Activated naive CD8-positive, alpha-beta T cell treated with anti-CD3 and anti-CD28 coated beads, Interleukin-2, amount 10 ng/mL, durations not matched to agents 7 days and 5 days (primary cell): ENCODE measurements at regions not wholly inside any gene's neighbourhood (a gene's known extent, or its start where the extent isn't known, plus 50 kb on each side); places are given as distances from the start of the nearest gene placed in this dataset.
"Not testable (repeated sequence)": the region's sequence is repeated elsewhere in the genome, so short reads cannot be mapped to it uniquely, and the experiment has no call there.

ENCODE experiments used
- ATAC-seq: fragments of 150-1000 bp; cut with Tn5 transposase; one replicate; pipeline ENCODE4 v1.10.0; 2021; ENCODE audit warnings: low read depth, moderate library complexity
- POLR2A ChIA-PET: fragments of 350-600 bp; sonication (Branson Sonifier 250); formaldehyde crosslinking; loops from one replicate; lab custom pipeline; 2021; ENCODE audit warnings: antibody characterized with exemption; lab: Charles Lee
- DNase-seq: peaks from one replicate; pipeline ENCODE4 v3.0.0; 2021
- H3K27ac Mint-ChIP-seq: one replicate; pipeline ENCODE4 v1.8.0; 2022; ENCODE audit warnings: mild to moderate bottlenecking, mixed read lengths
- H3K27me3 Mint-ChIP-seq: one replicate; pipeline ENCODE4 v1.8.0; 2022; ENCODE audit warnings: mild to moderate bottlenecking, moderate library complexity, mixed read lengths
- H3K36me3 Mint-ChIP-seq: one replicate; pipeline ENCODE4 v1.8.0; 2021; ENCODE audit warnings: mild to moderate bottlenecking, mixed read lengths
- H3K4me1 Mint-ChIP-seq: one replicate; pipeline ENCODE4 v1.8.0; 2021; ENCODE audit warnings: mixed read lengths
- H3K4me3 Mint-ChIP-seq: one replicate; pipeline ENCODE4 v1.8.0; 2022; ENCODE audit warnings: mild to moderate bottlenecking, moderate library complexity, mixed read lengths
- H3K9me3 Mint-ChIP-seq: one replicate; pipeline ENCODE4 v1.8.0; 2021; ENCODE audit warnings: mixed read lengths

DNA sequence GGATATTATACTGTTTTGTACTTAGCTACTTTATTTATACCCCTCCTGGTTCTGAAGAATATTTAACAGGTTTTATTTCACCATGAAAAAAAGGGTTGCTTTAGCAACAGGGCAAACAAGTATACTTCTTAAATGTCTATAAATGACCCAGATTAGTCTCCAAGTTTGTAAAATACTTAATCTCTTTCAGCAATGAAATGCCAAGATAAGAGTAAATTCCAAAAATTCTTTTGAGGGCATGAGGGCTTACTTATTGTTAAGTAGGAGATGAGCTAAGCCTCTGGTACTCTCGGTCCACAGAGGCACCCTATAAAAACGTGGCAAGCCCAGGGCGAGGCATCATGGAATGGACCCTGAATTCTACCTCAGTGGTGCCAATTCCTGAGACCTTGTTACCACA, 264.8 kb upstream of the NSMCE3 start:
- no peak overlapping the region for H3K4me3 Mint-ChIP-seq
- no peaks in the 10 kb centered on the region for H3K4me1 Mint-ChIP-seq
- H3K27me3 Mint-ChIP-seq: peaks cover 2% of the 10 kb centered on the region
- H3K27ac Mint-ChIP-seq: no peak overlapping the region
- DNase-seq: no peak
- H3K36me3 Mint-ChIP-seq: no peaks in the 10 kb centered on the region
- ATAC-seq: no peak
- POLR2A ChIA-PET: no interaction called here
- no peaks in the 10 kb centered on the region for H3K9me3 Mint-ChIP-seq

DNA sequence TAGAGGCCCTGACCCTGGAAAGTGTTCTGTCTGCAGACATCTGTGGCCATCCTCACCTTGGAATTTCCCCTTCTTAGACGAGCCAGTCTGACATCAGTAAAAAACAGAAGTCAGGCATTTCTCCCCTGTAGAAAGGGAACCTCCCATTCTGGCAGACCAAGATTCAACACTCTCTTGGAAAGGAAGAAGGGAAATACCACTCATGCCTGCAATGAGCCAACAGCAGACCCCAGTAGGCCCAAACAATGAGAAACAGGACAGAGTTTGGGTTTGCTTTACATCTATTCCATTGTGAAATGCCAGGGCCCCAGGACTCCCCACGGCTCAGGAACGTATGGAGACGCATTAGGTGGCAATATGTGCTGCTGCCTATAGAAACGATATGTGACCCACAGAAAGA, 264.0 kb upstream of the NSMCE3 start:
- no peak for DNase-seq
- no peak overlapping the region for H3K4me3 Mint-ChIP-seq
- peaks cover 2% of the 10 kb centered on the region for H3K27me3 Mint-ChIP-seq

DNA sequence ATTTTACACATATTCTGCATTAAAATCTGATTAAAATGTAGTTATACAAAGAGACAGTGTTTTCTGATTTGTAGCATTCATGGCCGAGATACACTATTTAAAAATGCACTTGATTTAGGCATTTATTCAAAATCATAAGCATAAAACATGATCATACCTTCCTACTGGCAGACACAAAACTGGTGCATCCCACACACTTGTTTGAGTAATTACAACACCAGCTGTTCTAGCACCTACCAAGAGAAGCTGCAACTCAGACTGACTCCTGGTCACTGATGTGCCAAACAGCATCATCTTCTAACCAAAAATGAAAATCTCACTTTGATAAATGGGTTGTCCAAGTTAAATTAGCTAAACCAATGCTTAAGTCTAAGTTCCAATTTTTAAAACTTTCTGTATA, 262.7 kb upstream of the NSMCE3 start:
- no peak for ATAC-seq
- H3K9me3 Mint-ChIP-seq: no peaks in the 10 kb centered on the region

More for the DNA sequence above, 264.0 kb upstream of the NSMCE3 start:
- POLR2A ChIA-PET: no interaction called here
- Mint-ChIP-seq H3K9me3 (no peaks in the 10 kb centered on the region), H3K4me1 (no peaks in the 10 kb centered on the region), H3K27ac (no peak overlapping the region), H3K36me3 (no peaks in the 10 kb centered on the region)
- no peak for ATAC-seq

DNA sequence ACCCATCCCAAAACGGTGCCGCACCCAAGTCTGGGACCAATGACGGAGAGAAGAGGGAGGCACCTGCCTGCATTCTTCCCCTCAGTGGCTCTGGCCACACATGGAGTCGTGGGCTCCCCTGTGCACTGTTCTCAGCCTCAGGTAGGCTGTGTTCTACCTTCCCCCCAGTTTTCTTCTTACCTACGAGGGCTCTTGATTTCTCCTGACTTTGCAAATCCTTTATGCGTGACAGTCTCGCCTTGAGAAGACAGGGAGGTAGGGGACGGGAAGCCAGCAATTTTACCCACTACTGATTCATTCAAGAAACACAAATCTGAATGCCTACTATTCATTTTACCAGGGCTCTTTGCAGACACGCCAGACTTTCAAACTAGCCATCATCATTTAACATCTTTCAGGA, 261.3 kb upstream of the NSMCE3 start:
- H3K36me3 Mint-ChIP-seq: no peaks in the 10 kb centered on the region
- ATAC-seq (no peak), DNase-seq (no peak)
- peaks cover 2% of the 10 kb centered on the region for H3K27me3 Mint-ChIP-seq
- H3K27ac Mint-ChIP-seq: no peak overlapping the region
- no peak overlapping the region for H3K4me3 Mint-ChIP-seq
- peaks cover 1% of the 10 kb centered on the region for H3K4me1 Mint-ChIP-seq
- POLR2A ChIA-PET: no interaction called here
- no peaks in the 10 kb centered on the region for H3K9me3 Mint-ChIP-seq

More for the DNA sequence above, 262.7 kb upstream of the NSMCE3 start:
- no peaks in the 10 kb centered on the region for H3K4me1 Mint-ChIP-seq
- H3K4me3 Mint-ChIP-seq: no peak overlapping the region
- no peaks in the 10 kb centered on the region for H3K36me3 Mint-ChIP-seq
- POLR2A ChIA-PET: no interaction called here
- DNase-seq: no peak
- H3K27me3 Mint-ChIP-seq: peaks cover 2% of the 10 kb centered on the region
- no peak overlapping the region for H3K27ac Mint-ChIP-seq

DNA sequence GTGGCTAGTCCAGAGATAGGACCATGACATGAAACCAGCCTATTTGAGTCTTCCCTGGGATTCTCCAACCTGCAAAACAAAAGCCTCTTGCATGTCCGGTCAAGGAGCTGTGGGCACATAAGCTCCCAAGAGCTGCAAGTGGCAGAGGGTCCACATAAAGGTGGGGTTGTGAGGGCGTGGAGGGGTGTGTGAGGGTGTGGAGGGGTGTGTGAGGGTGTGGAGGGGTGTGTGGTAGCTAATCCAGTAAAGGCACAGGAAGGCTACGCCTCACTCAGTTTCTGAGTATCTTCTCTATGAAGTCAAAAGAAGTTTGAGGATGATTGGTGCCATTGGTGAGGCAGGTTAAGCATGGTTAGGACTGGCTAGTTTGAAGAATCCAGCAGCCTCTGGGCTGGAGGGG, 259.4 kb upstream of the NSMCE3 start:
- no peaks in the 10 kb centered on the region for H3K36me3 Mint-ChIP-seq
- POLR2A ChIA-PET: no interaction called here
- DNase-seq (no peak), ATAC-seq (no peak)
- H3K9me3 Mint-ChIP-seq: no peaks in the 10 kb centered on the region
- peaks cover 1% of the 10 kb centered on the region for H3K4me1 Mint-ChIP-seq
- H3K27ac Mint-ChIP-seq: no peak overlapping the region
- peaks cover 2% of the 10 kb centered on the region for H3K27me3 Mint-ChIP-seq
- H3K4me3 Mint-ChIP-seq: no peak overlapping the region

DNA sequence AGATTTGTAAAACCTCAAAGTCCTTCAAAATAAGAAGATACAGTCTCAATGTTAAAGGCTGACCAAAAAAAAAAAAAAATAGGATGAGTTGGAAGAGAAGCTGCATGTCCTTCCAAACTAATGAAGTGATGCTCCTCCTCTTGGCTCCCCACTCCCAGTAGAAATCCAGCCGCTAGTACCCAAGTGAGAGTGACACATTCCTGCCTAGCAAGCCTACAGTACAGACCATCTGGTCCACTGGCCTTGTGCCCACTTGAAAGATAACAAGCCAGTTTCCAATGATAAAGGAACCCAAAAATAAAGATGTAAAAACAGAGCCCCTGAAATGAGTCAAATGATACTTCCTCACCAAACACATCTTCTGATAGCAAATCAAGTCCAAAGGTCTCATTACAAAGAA, 258.7 kb upstream of the NSMCE3 start:
- DNase-seq (no peak), ATAC-seq (no peak)
- Mint-ChIP-seq H3K4me1 (peaks cover 1% of the 10 kb centered on the region), H3K27me3 (peaks cover 2% of the 10 kb centered on the region), H3K9me3 (no peaks in the 10 kb centered on the region), H3K4me3 (no peak overlapping the region), H3K36me3 (no peaks in the 10 kb centered on the region), H3K27ac (no peak overlapping the region)
- POLR2A ChIA-PET: no interaction called here

DNA sequence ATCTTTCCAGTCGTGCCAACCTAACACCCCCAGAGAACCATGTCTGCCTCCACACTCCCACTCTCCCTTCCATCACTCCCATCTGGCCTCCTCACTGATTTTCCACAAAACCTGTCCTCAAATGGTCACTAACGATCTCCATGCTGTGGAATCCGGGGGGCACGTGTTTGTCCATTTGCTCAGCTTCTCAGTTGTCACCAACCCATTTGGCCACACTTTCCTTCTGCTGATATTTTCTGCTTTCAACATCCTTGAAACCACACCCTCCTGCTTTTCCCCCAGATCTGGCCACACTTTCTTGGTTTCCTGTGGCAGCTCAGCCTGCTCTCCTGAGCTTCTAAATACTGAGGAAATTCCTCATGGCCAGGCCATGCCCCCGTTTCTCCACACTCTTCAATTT, 257.2 kb upstream of the NSMCE3 start:
- Mint-ChIP-seq H3K4me1 (peaks cover 1% of the 10 kb centered on the region), H3K36me3 (no peaks in the 10 kb centered on the region), H3K4me3 (no peak overlapping the region), H3K9me3 (no peaks in the 10 kb centered on the region), H3K27me3 (no peaks in the 10 kb centered on the region), H3K27ac (no peak overlapping the region)
- POLR2A ChIA-PET: no interaction called here
- no peak for DNase-seq
- no peak for ATAC-seq

DNA sequence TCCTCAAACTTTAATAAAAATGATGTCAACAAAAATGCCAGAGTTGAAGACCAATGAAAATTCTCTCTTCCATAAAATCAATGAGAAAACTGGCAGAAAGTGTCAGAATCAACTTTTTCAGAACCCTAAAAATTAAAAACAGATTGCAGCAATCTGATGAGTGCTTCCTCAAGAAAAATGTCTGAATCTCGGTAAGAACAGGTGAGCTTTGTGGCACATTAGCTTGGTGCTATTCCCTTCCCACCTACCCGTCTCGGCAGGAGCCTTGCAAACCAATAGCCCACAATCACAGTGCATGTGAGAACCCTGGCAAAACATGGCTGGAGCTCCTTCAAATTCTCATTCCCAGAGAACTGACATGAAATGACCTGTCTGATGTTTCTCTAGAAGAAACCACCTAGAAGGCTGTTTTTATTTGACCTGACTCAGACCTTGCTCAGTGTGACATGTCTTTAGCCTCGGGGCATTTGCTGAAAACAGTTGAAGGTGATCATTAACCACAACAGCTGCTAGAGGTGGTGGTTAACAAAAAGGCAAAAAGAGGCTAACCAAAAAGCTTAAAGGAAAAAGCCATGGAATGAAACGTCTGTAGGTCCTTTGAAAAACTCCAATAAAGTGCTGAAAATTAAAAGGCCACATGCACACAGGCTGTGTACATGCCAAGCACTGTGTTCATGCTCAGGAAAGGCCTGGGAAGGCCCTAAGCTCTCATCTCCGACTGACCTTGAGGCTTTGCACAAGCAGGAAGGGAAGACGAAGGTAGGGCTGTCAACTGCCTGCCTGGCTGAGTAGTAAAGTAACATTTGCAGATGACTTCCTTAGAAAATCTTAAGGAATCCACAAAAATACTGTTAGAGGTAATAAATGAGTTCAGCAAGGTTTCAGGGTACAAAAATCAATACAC, 253.0 kb upstream of the NSMCE3 start:
- Mint-ChIP-seq H3K36me3 (no peaks in the 10 kb centered on the region), H3K4me1 (peaks cover 1% of the 10 kb centered on the region), H3K9me3 (peaks cover 6% of the 10 kb centered on the region), H3K27ac (no peak overlapping the region), H3K27me3 (peaks cover 3% of the 10 kb centered on the region), H3K4me3 (no peak overlapping the region)
- DNase-seq (no peak), ATAC-seq (no peak)
- POLR2A ChIA-PET: no interaction called here

DNA sequence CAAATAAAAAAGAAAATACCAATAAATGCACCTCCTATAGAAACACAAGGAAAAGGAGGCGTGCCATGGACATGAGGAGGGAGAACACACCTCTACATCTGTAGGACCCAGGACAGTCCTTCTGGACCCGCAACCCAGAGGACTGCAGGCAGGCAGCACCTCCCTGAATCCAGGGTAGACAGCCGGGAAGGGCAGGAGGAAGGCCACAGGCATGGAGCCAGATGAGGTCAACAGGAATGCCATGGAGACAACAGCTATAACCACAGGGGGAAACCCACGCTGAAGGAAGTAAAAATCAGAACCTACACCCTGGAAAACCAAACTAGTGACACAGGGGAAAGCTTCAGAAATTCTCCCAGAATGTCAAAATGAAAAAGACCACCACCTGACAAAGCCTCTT, 248.8 kb upstream of the NSMCE3 start:
- Mint-ChIP-seq H3K27me3 (peaks cover 3% of the 10 kb centered on the region), H3K9me3 (peaks cover 10% of the 10 kb centered on the region), H3K4me3 (no peak overlapping the region), H3K36me3 (no peaks in the 10 kb centered on the region), H3K27ac (no peak overlapping the region), H3K4me1 (no peaks in the 10 kb centered on the region)
- ATAC-seq (no peak), DNase-seq (no peak)
- POLR2A ChIA-PET: no interaction called here

DNA sequence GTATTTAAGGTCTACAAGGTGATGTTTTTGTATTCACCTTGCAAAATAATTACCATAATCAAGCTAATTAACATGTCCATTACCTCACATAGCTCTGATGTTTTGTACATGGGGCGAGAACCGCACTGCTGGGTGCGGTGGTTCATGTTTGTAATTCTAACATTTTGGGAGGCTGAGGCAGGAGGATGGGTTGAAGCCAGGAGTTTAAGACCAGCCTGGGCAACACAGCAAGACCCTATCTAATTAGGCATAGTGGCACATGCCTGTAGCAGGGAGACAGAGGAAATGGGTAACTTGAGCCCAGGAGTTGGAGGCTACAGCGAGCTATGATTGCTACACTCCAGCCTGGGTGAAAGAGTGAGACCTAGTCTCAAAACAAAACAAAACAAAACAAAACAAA, 248.2 kb upstream of the NSMCE3 start:
- no peak for ATAC-seq
- Mint-ChIP-seq H3K4me3 (no peak overlapping the region), H3K27me3 (peaks cover 3% of the 10 kb centered on the region), H3K9me3 (peaks cover 10% of the 10 kb centered on the region), H3K36me3 (no peaks in the 10 kb centered on the region), H3K4me1 (no peaks in the 10 kb centered on the region), H3K27ac (no peak overlapping the region)
- POLR2A ChIA-PET: no interaction called here
- DNase-seq: no peak

DNA sequence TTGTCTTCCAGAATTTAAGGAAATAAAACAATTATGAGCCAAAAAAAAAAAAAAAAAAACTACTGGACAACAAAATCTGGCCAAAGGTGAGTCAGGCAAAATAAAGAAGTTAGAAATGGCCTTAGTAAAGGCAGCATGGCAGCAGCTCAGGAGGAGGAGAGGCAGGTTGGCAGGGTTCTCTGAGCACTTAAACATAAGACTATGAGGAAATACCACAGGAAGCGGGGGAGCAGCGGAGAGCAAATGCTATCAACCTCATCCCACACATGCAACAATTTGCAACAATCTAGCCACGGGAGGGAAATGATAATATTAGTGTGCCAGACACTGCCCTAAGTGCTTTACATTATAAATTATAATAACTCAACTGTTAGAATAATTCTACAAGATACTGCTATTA, 247.3 kb upstream of the NSMCE3 start:
- H3K4me1 Mint-ChIP-seq: no peaks in the 10 kb centered on the region
- peaks cover 3% of the 10 kb centered on the region for H3K27me3 Mint-ChIP-seq
- peaks cover 10% of the 10 kb centered on the region for H3K9me3 Mint-ChIP-seq
- no peak for DNase-seq
- POLR2A ChIA-PET: no interaction called here
- no peak overlapping the region for H3K27ac Mint-ChIP-seq
- H3K36me3 Mint-ChIP-seq: no peaks in the 10 kb centered on the region
- H3K4me3 Mint-ChIP-seq: no peak overlapping the region
- ATAC-seq: no peak

DNA sequence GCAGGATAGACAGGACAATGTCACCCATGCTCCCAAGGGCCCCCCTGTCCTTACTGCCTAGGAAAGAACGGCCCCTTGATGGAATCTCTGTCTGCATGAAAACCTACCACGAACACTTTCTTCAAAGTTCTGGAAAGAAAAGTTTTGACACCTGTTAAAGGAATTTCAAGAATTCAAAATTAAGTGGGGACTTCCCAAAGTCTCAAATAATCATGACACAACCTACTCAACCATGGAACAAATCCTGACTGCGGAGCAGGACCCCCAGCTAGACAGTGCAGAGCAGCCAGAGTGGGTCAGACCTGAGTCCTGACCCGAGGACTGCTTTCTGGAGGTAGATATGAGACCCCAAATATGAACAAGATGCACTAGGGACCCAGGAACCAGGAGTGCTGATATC, 245.3 kb upstream of the NSMCE3 start:
- peaks cover 10% of the 10 kb centered on the region for H3K9me3 Mint-ChIP-seq
- no peak for ATAC-seq
- no peaks in the 10 kb centered on the region for H3K4me1 Mint-ChIP-seq
- H3K27me3 Mint-ChIP-seq: no peaks in the 10 kb centered on the region
- DNase-seq: no peak
- no peaks in the 10 kb centered on the region for H3K36me3 Mint-ChIP-seq
- no peak overlapping the region for H3K27ac Mint-ChIP-seq
- POLR2A ChIA-PET: no interaction called here
- no peak overlapping the region for H3K4me3 Mint-ChIP-seq

DNA sequence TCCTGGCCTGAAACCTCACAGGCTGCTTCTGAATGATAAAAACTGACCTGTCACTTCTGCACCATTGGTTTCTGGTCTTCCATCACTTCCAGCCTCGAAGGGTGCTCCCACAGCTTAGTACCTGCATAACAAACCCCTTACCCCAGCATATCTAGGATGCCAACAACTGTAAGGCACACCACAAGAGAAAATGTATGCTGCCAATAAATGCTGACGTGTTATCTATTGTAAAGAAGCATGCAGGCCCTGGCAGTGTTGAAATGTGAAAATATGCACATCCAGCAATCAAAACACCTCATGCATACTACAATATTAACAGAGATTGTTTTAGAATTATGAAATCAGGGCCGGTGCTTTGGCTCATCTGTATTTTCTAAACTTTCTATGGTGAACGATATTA, 242.0 kb upstream of the NSMCE3 start:
- no peak overlapping the region for H3K4me3 Mint-ChIP-seq
- H3K36me3 Mint-ChIP-seq: no peaks in the 10 kb centered on the region
- H3K4me1 Mint-ChIP-seq: no peaks in the 10 kb centered on the region
- DNase-seq: no peak
- POLR2A ChIA-PET: no interaction called here
- no peaks in the 10 kb centered on the region for H3K27me3 Mint-ChIP-seq
- peaks cover 11% of the 10 kb centered on the region for H3K9me3 Mint-ChIP-seq
- ATAC-seq: no peak
- H3K27ac Mint-ChIP-seq: no peak overlapping the region

DNA sequence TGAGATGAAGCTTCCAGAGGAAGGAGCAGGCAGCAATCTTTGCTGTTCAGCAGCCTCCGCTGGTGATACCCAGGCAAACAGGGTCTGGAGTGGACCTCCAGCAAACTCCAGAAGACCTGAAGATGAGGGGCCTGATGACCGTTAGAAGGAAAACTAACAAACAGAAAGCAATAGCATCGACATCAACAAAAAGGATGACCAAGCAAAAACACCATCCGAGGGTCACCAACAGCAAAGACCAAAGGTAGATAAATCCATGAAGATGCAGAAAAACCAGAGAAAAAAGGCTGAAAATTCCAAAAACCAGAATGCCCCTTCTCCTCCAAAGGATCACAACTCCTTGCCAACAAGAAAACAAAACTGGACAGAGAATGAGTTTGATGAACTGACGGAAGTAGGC, 235.9 kb upstream of the NSMCE3 start:
- Mint-ChIP-seq H3K9me3 (peaks cover 18% of the 10 kb centered on the region), H3K27me3 (peaks cover 18% of the 10 kb centered on the region)
- not testable (repeated sequence) for H3K36me3 Mint-ChIP-seq

More for the DNA sequence above, 235.9 kb upstream of the NSMCE3 start:
- H3K4me3 Mint-ChIP-seq, ATAC-seq, H3K4me1 Mint-ChIP-seq, H3K27ac Mint-ChIP-seq, POLR2A ChIA-PET, DNase-seq: not testable (repeated sequence)
